IPS DF 6.9 (cell line): ENCODE measurements at regions not wholly inside any gene's neighbourhood (a gene's known extent, or its start where the extent isn't known, plus 50 kb on each side); places are given as distances from the start of the nearest gene placed in this dataset.

Experiments
- DNase-seq: peaks from one replicate; pipeline ENCODE4 v3.0.0-alpha.2; 2013; ENCODE audit warnings: low read depth, low spot score
- H3K27ac ChIP-seq: one replicate; pipeline ENCODE4 v1.5.1; 2013; ENCODE audit warnings: low read length, control low read depth
- H3K27me3 ChIP-seq: 2 replicates; pipeline ENCODE4 v1.6.1; 2013; ENCODE audit warnings: mild to moderate bottlenecking, low read length; ENCODE audit not compliant: control insufficient read depth, insufficient read depth
- H3K36me3 ChIP-seq: 2 replicates; pipeline ENCODE4 v1.6.1; 2013; ENCODE audit warnings: low read length; ENCODE audit not compliant: control insufficient read depth, insufficient read depth
- H3K4me1 ChIP-seq: 2 replicates; pipeline ENCODE4 v1.6.1; 2013; ENCODE audit warnings: low read length; ENCODE audit not compliant: control insufficient read depth, insufficient read depth
- H3K4me3 ChIP-seq: 2 replicates; pipeline ENCODE4 v1.5.1; 2013; ENCODE audit warnings: mild to moderate bottlenecking, low read length
- H3K9me3 ChIP-seq: 2 replicates; pipeline ENCODE4 v1.6.1; 2013; ENCODE audit warnings: low read length, inconsistent platforms; ENCODE audit not compliant: control insufficient read depth, insufficient read depth
- WGBS: extraction: QIAGEN DNeasy Blood & Tissue Kit; methylation state at CpG from one replicate; pipeline ENCODE4 v1.1.7; 2013; ENCODE audit warnings: mixed read lengths, missing lambda C conversion rate; ENCODE audit not compliant: insufficient read length, insufficient coverage; 5-methylcytosine and 5-hydroxymethylcytosine counted together

DNA sequence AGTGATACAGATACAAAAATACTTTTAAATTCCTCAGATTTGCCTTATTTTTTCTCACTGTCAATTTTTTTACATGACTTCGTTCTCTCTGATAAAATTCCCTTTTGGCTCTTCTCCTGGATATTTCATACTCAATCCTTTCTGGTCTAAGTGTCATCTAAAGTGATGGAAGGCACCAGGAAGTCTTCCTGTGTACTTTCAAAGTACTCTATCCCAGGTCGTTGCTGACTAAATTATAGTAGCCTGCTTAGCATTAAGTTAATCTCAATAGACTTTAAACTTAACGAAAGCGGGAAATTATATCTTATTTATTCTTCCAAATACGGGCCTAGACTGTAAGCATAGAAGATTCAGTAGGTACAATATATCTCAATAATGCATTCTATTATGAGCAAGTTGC is 67.8 kb downstream of the CASP12 start:
- Histone ChIP-seq H3K36me3 (no peaks in the 10 kb centered on the region), H3K27ac (no peak overlapping the region), H3K27me3 (no peaks in the 10 kb centered on the region), H3K9me3 (no peaks in the 10 kb centered on the region), H3K4me1 (no peaks in the 10 kb centered on the region), H3K4me3 (no peak overlapping the region)
- WGBS: no CpG with 5 or more reads among the region's 5 CpGs
- no peak for DNase-seq

DNA sequence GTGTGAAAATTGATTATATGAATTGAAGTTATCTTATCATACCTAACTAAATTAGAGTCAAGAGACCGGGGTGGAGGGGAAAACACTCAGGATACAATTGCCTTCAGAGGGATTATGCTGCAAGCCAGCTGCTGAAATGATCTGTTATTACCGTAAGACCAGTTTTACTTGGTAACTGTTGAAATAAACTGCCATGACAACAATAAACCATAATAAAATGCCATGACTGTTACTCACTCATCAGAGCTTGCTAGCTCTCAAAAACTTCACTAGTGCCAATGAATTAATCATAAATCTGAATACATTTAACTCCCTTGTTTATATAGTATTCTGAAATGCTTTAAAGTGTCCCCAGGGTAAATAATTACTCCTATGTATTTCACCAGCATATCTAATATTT is 68.2 kb downstream of the CASP12 start:
- H3K4me1 ChIP-seq: no peaks in the 10 kb centered on the region
- no peak for DNase-seq
- no peaks in the 10 kb centered on the region for H3K36me3 ChIP-seq
- no peak overlapping the region for H3K27ac ChIP-seq
- H3K4me3 ChIP-seq: no peak overlapping the region
- no peaks in the 10 kb centered on the region for H3K9me3 ChIP-seq
- no peaks in the 10 kb centered on the region for H3K27me3 ChIP-seq
- no CpG with 5 or more reads among the region's 2 CpGs for WGBS

DNA sequence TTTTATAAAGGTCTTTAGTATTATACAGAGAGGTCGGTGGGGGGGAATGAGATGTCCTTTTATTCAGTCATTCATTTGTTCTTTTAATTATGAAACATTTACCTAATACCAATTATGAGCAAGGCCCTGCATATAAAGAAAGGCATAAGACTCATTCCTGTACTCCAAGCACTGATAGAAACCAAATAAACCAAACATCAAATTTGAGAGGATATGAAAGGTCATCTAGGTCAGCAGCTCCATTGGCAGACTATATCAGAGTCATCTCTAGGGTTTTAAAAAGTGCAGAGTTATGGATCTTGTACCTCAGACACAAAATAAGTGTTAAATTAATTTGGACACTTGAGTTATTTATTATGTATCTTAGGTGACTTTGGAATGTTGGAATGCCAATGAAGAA is 71.5 kb downstream of the CASP12 start:
- no peaks in the 10 kb centered on the region for H3K36me3 ChIP-seq
- H3K4me1 ChIP-seq: no peaks in the 10 kb centered on the region
- no peak overlapping the region for H3K27ac ChIP-seq
- no CpG with 5 or more reads among the region's 1 CpG for WGBS
- no peak overlapping the region for H3K4me3 ChIP-seq
- H3K27me3 ChIP-seq: no peaks in the 10 kb centered on the region
- DNase-seq: no peak
- no peaks in the 10 kb centered on the region for H3K9me3 ChIP-seq

DNA sequence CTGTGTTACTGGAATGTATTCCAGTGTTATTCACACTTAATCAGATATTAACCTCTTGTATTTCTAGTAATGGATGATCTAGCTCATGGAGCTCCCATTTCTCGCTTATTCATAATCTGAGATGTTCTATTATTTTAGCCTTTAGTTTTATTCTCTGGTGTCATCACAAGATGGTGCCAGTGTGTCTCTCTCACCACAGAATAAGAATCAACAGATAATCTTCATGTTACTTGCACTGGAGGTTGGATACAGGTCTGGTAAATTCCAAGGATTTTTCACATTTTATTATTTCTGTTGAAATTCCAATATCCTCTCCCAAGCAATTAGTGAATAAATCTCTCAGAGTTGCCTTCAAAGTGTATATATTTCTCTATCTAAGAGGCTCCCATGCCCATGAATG is 74.6 kb downstream of the CASP12 start:
- Histone ChIP-seq H3K36me3 (no peaks in the 10 kb centered on the region), H3K4me1 (no peaks in the 10 kb centered on the region), H3K9me3 (no peaks in the 10 kb centered on the region), H3K4me3 (no peak overlapping the region), H3K27me3 (no peaks in the 10 kb centered on the region), H3K27ac (no peak overlapping the region)
- WGBS: no CpG with 5 or more reads among the region's 1 CpG
- DNase-seq: no peak

DNA sequence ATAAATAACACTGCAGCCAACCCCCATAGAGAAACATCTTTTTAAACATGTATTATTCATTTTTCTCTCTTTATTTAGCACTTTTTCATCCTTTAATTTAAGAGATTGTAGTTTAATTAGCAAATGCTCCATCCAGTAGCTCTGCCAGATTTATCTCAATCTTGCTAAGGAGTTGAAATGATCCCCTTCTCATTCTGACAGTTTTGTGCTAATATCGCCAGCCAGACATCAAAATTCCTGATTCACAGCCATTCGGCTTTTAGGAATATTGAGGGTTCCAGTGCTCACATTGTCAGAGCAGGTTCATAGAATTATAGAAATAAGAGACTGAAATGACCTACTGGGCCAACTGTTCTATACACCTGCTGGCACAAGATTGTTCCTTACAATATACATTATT is 77.8 kb downstream of the CASP12 start:
- no peaks in the 10 kb centered on the region for H3K4me1 ChIP-seq
- H3K27me3 ChIP-seq: no peaks in the 10 kb centered on the region
- no CpG with 5 or more reads among the region's 2 CpGs for WGBS
- DNase-seq: no peak
- no peak overlapping the region for H3K4me3 ChIP-seq
- no peaks in the 10 kb centered on the region for H3K9me3 ChIP-seq
- H3K36me3 ChIP-seq: no peaks in the 10 kb centered on the region
- H3K27ac ChIP-seq: no peak overlapping the region

DNA sequence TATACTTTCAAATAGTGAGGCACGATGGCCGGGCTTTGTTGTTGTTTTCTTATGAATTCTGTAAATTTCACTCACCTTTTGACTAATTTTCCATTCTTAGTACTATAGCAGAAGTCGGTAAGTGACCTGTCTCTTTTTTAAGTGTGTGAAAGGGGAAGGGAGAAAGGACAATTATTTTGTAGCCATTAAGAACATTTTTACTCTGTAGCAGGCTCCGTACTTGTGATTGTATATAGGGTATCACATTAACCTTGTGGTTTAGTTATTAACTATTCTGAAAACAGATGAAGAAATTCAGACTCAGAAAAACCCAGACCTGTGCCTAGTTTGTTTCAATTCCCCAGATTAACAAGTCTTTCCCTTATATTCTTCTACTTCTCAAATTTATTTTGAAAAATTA is 78.7 kb downstream of the CASP12 start:
- Histone ChIP-seq H3K27ac (no peak overlapping the region), H3K9me3 (no peaks in the 10 kb centered on the region), H3K36me3 (no peaks in the 10 kb centered on the region), H3K27me3 (no peaks in the 10 kb centered on the region), H3K4me1 (no peaks in the 10 kb centered on the region), H3K4me3 (no peak overlapping the region)
- no peak for DNase-seq
- no CpG with 5 or more reads among the region's 4 CpGs for WGBS

DNA sequence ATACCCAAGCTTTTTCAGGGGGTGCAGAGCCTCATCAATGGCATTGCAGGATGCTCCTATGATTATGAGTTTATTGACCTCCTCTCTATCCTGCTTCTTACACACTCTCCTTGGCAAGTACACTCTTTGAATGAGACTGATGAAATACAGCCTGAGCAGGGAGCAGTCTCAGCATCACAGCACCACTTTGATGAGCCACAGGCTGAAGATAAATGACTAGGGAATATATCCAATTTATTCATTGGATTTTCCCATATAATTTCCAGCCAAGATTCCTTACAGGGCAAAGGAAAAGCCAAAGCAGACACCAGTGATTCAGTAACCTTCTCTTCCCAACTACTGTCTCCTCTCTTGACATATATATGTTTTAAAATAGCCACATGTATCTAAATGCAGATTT is 79.2 kb downstream of the CASP12 start:
- Histone ChIP-seq H3K4me3 (no peak overlapping the region), H3K9me3 (no peaks in the 10 kb centered on the region), H3K36me3 (no peaks in the 10 kb centered on the region), H3K27me3 (no peaks in the 10 kb centered on the region), H3K27ac (no peak overlapping the region), H3K4me1 (no peaks in the 10 kb centered on the region)
- no peak for DNase-seq

DNA sequence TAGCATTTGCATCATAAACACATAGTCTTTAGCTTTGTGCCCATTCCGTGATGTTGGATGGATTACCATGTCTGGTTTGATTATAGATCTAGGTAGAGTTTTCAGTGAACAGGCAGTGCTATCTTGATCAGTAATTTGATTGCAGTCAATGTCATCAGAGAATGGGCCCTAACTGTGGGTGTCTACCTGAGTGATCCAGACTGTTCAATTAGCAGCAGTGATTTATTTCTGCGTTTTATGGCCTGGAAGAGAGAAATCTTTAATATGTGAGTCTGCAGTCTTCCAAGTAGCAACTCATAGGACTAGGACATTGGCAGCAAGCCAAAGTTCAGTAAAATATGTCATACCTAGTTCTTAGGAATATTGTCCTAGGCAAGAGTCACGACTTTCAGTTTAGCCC is 80.3 kb downstream of the CASP12 start:
- Histone ChIP-seq H3K27me3 (no peaks in the 10 kb centered on the region), H3K27ac (no peak overlapping the region), H3K4me1 (no peaks in the 10 kb centered on the region), H3K9me3 (no peaks in the 10 kb centered on the region), H3K4me3 (no peak overlapping the region), H3K36me3 (no peaks in the 10 kb centered on the region)
- DNase-seq: no peak
- WGBS: no CpG with 5 or more reads among the region's 3 CpGs

DNA sequence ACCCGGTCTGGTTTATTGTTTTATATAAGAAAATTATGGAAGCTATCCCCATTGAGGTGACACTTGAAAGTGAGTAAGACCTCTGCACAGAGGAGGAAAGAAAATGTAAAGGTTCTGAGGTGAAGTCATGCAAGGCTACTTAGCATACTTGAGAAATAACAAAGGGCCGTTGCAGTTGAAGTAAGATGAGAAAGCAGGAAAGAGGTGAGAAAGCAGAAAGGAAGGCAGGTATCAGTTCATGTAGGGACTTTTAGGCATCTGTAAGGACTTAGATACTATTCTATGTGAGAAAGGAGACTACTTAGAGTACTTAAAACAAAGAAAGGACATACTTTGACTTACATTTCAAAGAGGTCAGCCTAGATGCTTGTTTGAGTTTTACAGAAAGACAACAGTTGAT is 84.7 kb downstream of the CASP12 start:
- Histone ChIP-seq H3K4me1 (no peaks in the 10 kb centered on the region), H3K9me3 (no peaks in the 10 kb centered on the region), H3K27me3 (no peaks in the 10 kb centered on the region), H3K4me3 (no peak overlapping the region), H3K27ac (no peak overlapping the region), H3K36me3 (no peaks in the 10 kb centered on the region)
- WGBS: no CpG with 5 or more reads among the region's 2 CpGs
- peak; percentile 41 for DNase-seq

DNA sequence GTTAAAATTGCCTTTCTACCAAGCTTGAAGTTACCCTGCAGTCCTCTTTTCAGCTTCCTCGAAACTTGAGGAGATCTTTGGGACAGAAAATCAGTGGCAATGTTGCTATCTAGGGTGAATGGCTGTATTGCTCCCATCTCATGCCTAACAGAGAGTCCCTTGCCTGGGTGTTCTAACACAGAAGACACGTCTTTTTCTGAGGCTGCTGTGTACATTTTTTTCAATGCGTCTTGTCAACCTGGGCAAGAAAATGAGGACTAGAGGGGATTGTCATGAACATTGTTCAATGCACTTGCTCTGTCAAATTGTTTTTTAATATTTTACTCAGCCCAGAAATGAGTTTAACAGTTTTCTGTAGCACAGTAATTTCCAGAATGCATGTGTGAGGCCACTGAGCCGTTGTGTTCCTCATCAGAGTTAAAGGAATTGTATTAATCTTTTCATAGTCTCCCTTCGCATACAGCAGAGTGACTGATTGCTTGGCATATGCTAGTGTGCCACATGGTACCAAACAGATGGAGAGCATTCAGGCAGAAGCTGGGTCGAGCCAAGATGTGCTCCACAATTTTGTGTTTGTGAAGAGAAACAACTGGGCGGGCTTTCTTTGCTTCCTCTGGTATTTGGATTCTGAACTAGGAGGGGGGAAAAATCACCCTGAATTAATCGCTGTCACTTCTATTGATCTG is 86.0 kb downstream of the CASP12 start:
- no peak overlapping the region for H3K4me3 ChIP-seq
- H3K27ac ChIP-seq: no peak overlapping the region
- no peaks in the 10 kb centered on the region for H3K27me3 ChIP-seq
- no peaks in the 10 kb centered on the region for H3K4me1 ChIP-seq
- WGBS: no CpG with 5 or more reads among the region's 8 CpGs
- no peaks in the 10 kb centered on the region for H3K9me3 ChIP-seq
- no peaks in the 10 kb centered on the region for H3K36me3 ChIP-seq
- no peak for DNase-seq

DNA sequence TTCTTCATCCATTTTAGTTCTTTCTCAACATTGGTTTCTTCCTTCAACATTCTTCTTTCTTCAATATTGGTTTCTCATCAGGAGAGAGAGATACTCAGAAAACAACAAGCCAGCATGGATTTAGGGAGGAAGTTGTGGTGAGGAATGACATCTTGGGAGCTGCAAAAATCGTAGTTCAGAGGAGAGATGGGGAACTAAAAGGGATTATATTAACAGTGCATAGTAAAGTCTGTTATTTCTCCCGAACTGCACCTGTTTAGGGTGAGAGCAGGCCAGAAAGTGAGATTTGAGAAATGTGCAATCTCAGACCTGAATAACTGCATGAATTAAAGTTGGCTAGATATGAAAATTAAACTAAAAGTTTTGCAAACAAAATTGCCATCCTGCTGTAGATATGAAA is 94.5 kb downstream of the CASP12 start:
- Histone ChIP-seq H3K4me1 (no peaks in the 10 kb centered on the region), H3K9me3 (no peaks in the 10 kb centered on the region), H3K4me3 (no peak overlapping the region), H3K27me3 (no peaks in the 10 kb centered on the region), H3K27ac (no peak overlapping the region), H3K36me3 (no peaks in the 10 kb centered on the region)
- no peak for DNase-seq
- WGBS: no CpG with 5 or more reads among the region's 2 CpGs
